H1 (cell line): ENCODE measurements at regions not wholly inside any gene's neighbourhood (a gene's known extent, or its start where the extent isn't known, plus 50 kb on each side); places are given as distances from the start of the nearest gene placed in this dataset.

Source experiments
- CTCF ChIA-PET: fragments of 300-600 bp; sonication (Branson Sonifier 250); formaldehyde crosslinking; loops from one replicate; lab custom pipeline; 2021; ENCODE audit not compliant: partially characterized antibody; lab: Charles Lee
- POLR2A ChIA-PET: fragments of 300-600 bp; sonication (Branson Sonifier 250); formaldehyde crosslinking; loops from one replicate; lab custom pipeline; 2021; ENCODE audit warnings: inconsistent platforms; ENCODE audit not compliant: partially characterized antibody; lab: Charles Lee
- DNase-seq, 2 experiments: peaks; one replicate each; pipeline versions ENCODE4 v3.0.0 to v3.0.0-alpha.2; 2010 to 2022; ENCODE audit warnings: low spot score in 2 of 2, low read depth in 1 of 2, mixed read lengths in 1 of 2
- FAIRE-seq: peaks from 2 replicates; lab custom pipeline; 2011; peaks lifted over from hg19 to GRCh38; lab: Jason Lieb, UNC
- H2AFZ ChIP-seq: 2 replicates; pipeline ENCODE4 v1.8.1; 2012; ENCODE audit warnings: low read length, inconsistent platforms
- H2AK5ac ChIP-seq: 2 replicates; pipeline ENCODE4 v1.6.1; 2013; ENCODE audit warnings: low read depth, low read length
- H2BK120ac ChIP-seq: replicated peaks from 2 replicates; pipeline ENCODE3; 2013; ENCODE audit warnings: low read depth, low read length, inconsistent platforms
- H2BK12ac ChIP-seq: 2 replicates; pipeline ENCODE4 v1.6.1; 2013; ENCODE audit warnings: low read depth, low read length
- H2BK15ac ChIP-seq: 2 replicates; pipeline ENCODE4 v1.6.1; 2013; ENCODE audit warnings: low read length
- H2BK20ac ChIP-seq: 2 replicates; pipeline ENCODE4 v1.6.1; 2013; ENCODE audit warnings: low read length
- H2BK5ac ChIP-seq: 2 replicates; pipeline ENCODE4 v1.6.1; 2013; ENCODE audit warnings: low read depth, low read length
- H3K14ac ChIP-seq: 2 replicates; pipeline ENCODE4 v1.6.1; 2013; ENCODE audit warnings: inconsistent platforms; ENCODE audit not compliant: insufficient read length
- H3K18ac ChIP-seq: 2 replicates; pipeline ENCODE4 v1.6.1; 2013; ENCODE audit warnings: low read length; ENCODE audit errors: extremely low read depth
- H3K23ac ChIP-seq: 2 replicates; pipeline ENCODE4 v1.6.1; 2013; ENCODE audit warnings: inconsistent platforms; ENCODE audit not compliant: insufficient read length
- H3K23me2 ChIP-seq: 2 replicates; pipeline ENCODE4 v1.6.1; 2013; ENCODE audit warnings: low read depth, low read length
- H3K27ac ChIP-seq: 2 replicates; pipeline ENCODE4 v1.6.1; 2011; ENCODE audit warnings: low read depth, low read length, inconsistent platforms
- H3K27me3 ChIP-seq, 4 experiments: replicated peaks in 1 of 4; 1 replicate in 1 of 4; 2 replicates in 3 of 4; pipeline versions ENCODE4 v1.6.1 to v1.8.1; 2011 to 2013; ENCODE audit warnings: low read length in 3 of 4, mild to moderate bottlenecking in 3 of 4, inconsistent platforms in 2 of 4, mixed read lengths in 2 of 4, moderate library complexity in 1 of 4; ENCODE audit not compliant: control insufficient read depth in 3 of 4, insufficient read depth in 3 of 4; ENCODE audit errors: extremely low read depth in 1 of 4
- H3K36me3 ChIP-seq, 4 experiments: 2 replicates each; pipeline versions ENCODE4 v1.6.1 to v1.8.1; 2011 to 2013; ENCODE audit warnings: mild to moderate bottlenecking in 4 of 4, low read length in 3 of 4, moderate library complexity in 2 of 4, control low read depth in 1 of 4, inconsistent platforms in 1 of 4; ENCODE audit not compliant: insufficient read depth in 4 of 4, control insufficient read depth in 2 of 4
- H3K4ac ChIP-seq: replicated peaks from 2 replicates; pipeline ENCODE3; 2013; ENCODE audit warnings: low read length, low read depth, mixed read lengths, inconsistent platforms; ENCODE audit not compliant: insufficient read length
- H3K4me1 ChIP-seq, 4 experiments: replicated peaks in 1 of 4; 1 replicate in 1 of 4; 2 replicates in 3 of 4; pipeline versions ENCODE4 v1.6.1 to v1.8.1; 2011 to 2013; ENCODE audit warnings: low read length in 3 of 4, inconsistent platforms in 2 of 4, mixed read lengths in 1 of 4; ENCODE audit not compliant: insufficient read depth in 4 of 4, control insufficient read depth in 3 of 4
- H3K4me2 ChIP-seq, 2 experiments: 2 replicates each; pipeline versions ENCODE4 v1.6.1 to v1.8.1; 2011 to 2013; ENCODE audit warnings: low read depth in 2 of 2, low read length in 2 of 2, control low read depth in 1 of 2, inconsistent platforms in 1 of 2, mild to moderate bottlenecking in 1 of 2; ENCODE audit not compliant: insufficient read depth in 1 of 2
- H3K4me3 ChIP-seq, 4 experiments: fragments of 200-600, 300-600 bp in 1 of 4; sonication (generic), shearing (Covaris generic), sonication (Bioruptor Twin) in 1 of 4; 2 replicates each; pipeline versions ENCODE4 v1.5.1 to v1.8.1; 2011 to 2016; ENCODE audit warnings: low read length in 4 of 4, low read depth in 3 of 4, control low read depth in 2 of 4, inconsistent platforms in 2 of 4, mild to moderate bottlenecking in 2 of 4, mixed read lengths in 1 of 4, moderate library complexity in 1 of 4; ENCODE audit not compliant: insufficient read depth in 2 of 4; ENCODE audit errors: extremely low read depth in 1 of 4
- H3K56ac ChIP-seq: replicated peaks from 2 replicates; pipeline ENCODE3; 2013; ENCODE audit warnings: low read depth, mild to moderate bottlenecking, mixed read lengths, low read length, inconsistent platforms; ENCODE audit not compliant: insufficient read length
- H3K79me1 ChIP-seq: 2 replicates; pipeline ENCODE4 v1.6.1; 2013; ENCODE audit warnings: low read depth, low read length, control low read depth
- H3K79me2 ChIP-seq, 2 experiments: 2 replicates each; pipeline versions ENCODE4 v1.6.1 to v1.8.1; 2012 to 2013; ENCODE audit warnings: low read length in 2 of 2, mild to moderate bottlenecking in 2 of 2, inconsistent platforms in 1 of 2; ENCODE audit not compliant: insufficient read depth in 2 of 2, control insufficient read depth in 1 of 2
- H3K9ac ChIP-seq, 4 experiments: replicated peaks in 1 of 4; 1 replicate in 1 of 4; 2 replicates in 3 of 4; pipeline versions ENCODE4 v1.6.1 to v1.8.1; 2011 to 2013; ENCODE audit warnings: low read depth in 3 of 4, low read length in 3 of 4, control low read depth in 2 of 4, mild to moderate bottlenecking in 2 of 4, moderate library complexity in 2 of 4, inconsistent platforms in 1 of 4; ENCODE audit errors: extremely low read depth in 1 of 4
- H3K9me3 ChIP-seq, 2 experiments: 2 replicates each; pipeline versions ENCODE4 v1.6.1 to v1.8.1; 2012 to 2013; ENCODE audit warnings: mild to moderate bottlenecking in 2 of 2, moderate library complexity in 2 of 2, control low read depth in 1 of 2, inconsistent platforms in 1 of 2, low read depth in 1 of 2, low read length in 1 of 2, mixed read lengths in 1 of 2; ENCODE audit not compliant: insufficient read depth in 2 of 2
- H4K20me1 ChIP-seq, 2 experiments: replicated peaks in 1 of 2; 2 replicates each; pipeline versions ENCODE3 to v1.8.1; 2011 to 2013; ENCODE audit warnings: inconsistent platforms in 2 of 2, low read length in 2 of 2, mild to moderate bottlenecking in 1 of 2; ENCODE audit not compliant: insufficient read depth in 2 of 2, control insufficient read depth in 1 of 2
- H4K5ac ChIP-seq: 2 replicates; pipeline ENCODE4 v1.6.1; 2013; ENCODE audit warnings: low read length, low read depth, mixed read lengths, inconsistent platforms; ENCODE audit not compliant: insufficient read length
- H4K8ac ChIP-seq: 2 replicates; pipeline ENCODE4 v1.8.0; 2013; ENCODE audit warnings: mild to moderate bottlenecking, moderate library complexity, low read length, inconsistent platforms; ENCODE audit not compliant: insufficient read depth; ENCODE audit errors: extremely low read depth
- H4K91ac ChIP-seq: replicated peaks from 2 replicates; pipeline ENCODE3; 2013; ENCODE audit warnings: low read length, mixed read lengths, inconsistent platforms; ENCODE audit not compliant: insufficient read length
- CBX5 ChIP-seq: fragments of 300-800, 300-1000 bp; sonication (generic); IDR thresholded peaks from 2 replicates; pipeline ENCODE4 v1.7.1; 2016; ENCODE audit warnings: antibody characterized with exemption, low read length, low read depth
- CEBPB ChIP-seq: IDR thresholded peaks from 2 replicates; pipeline ENCODE4 v1.6.1; 2012; ENCODE audit warnings: low read depth, low read length
- CHD1 ChIP-seq: IDR thresholded peaks from 2 replicates; pipeline ENCODE4 v1.6.1; 2012; ENCODE audit warnings: low read depth, low read length, improper control_type of control experiment
- CHD2 ChIP-seq: IDR thresholded peaks from 2 replicates; pipeline ENCODE4 v1.6.1; 2012; ENCODE audit warnings: low read length, improper control_type of control experiment
- WGBS, 2 experiments: shearing (Covaris generic) in 1 of 2; methylation state at CpG; one replicate each; pipeline versions ENCODE4 v1.1.6 to v1.1.7; 2013 to 2015; ENCODE audit warnings: low lambda C conversion rate in 2 of 2, mixed read lengths in 2 of 2, inconsistent platforms in 1 of 2, low coverage in 1 of 2, missing lambda C conversion rate in 1 of 2; ENCODE audit not compliant: insufficient replicate concordance in 2 of 2, insufficient coverage in 1 of 2, insufficient read length in 1 of 2; ENCODE audit errors: extremely low coverage in 1 of 2, missing lambda C conversion rate in 1 of 2; 5-methylcytosine and 5-hydroxymethylcytosine counted together

GRCh38 chr2:45093663-45094062, 84.4 kb upstream of the SIX2 start:
- Histone ChIP-seq H3K27me3 (no peaks in the 10 kb centered on the region), H2AFZ (no peak overlapping the region)

More at GRCh38 chr2:45093663-45094062, 84.4 kb upstream of the SIX2 start:
- no peak overlapping the region for H3K4me2 ChIP-seq
- no peak overlapping the region for H3K18ac ChIP-seq
- H2BK120ac ChIP-seq = no peak overlapping the region
- 82% methylated on average over 6 of the region's 6 CpGs; no CpG with 5 or more reads in 1 of the 2 experiments for WGBS, 2 experiments
- H2BK20ac ChIP-seq = no peak overlapping the region
- H3K14ac ChIP-seq = no peak overlapping the region
- no peak overlapping the region for H3K4me3 ChIP-seq
- no peak overlapping the region for H2BK5ac ChIP-seq
- H3K36me3 ChIP-seq = no peaks in the 10 kb centered on the region
- no peak overlapping the region for H3K27ac ChIP-seq
- H4K8ac ChIP-seq = no peak overlapping the region
- no peaks in the 10 kb centered on the region for H3K79me1 ChIP-seq
- H4K20me1 ChIP-seq = no peaks in the 10 kb centered on the region
- no peak overlapping the region for H3K23ac ChIP-seq
- H2AK5ac ChIP-seq = no peak overlapping the region
- H3K79me2 ChIP-seq = no peaks in the 10 kb centered on the region
- H2BK15ac ChIP-seq = no peak overlapping the region
- no peaks in the 10 kb centered on the region for H3K9me3 ChIP-seq
- H4K91ac ChIP-seq = no peak overlapping the region
- H3K23me2 ChIP-seq = no peaks in the 10 kb centered on the region
- H3K56ac ChIP-seq = no peak overlapping the region
- CTCF ChIA-PET = interaction anchor here (1.1 to 1.4 kb wide), 3 partner anchors 9 to 492 kb away, joined by 3 to 4 read pairs (median 3); no protein-coding TSS in a partner anchor
- POLR2A ChIA-PET = no interaction called here
- no peak overlapping the region for H3K9ac ChIP-seq
- TF ChIP-seq CHD1 = no peak
- TF ChIP-seq CEBPB = no peak
- TF ChIP-seq CBX5 = no peak
- TF ChIP-seq CHD2 = no peak
- DNase-seq (no peak), FAIRE-seq (no peak)
- no peak overlapping the region for H2BK12ac ChIP-seq
- H3K4ac ChIP-seq = no peak overlapping the region
- H4K5ac ChIP-seq = no peak overlapping the region
- no peaks in the 10 kb centered on the region for H3K4me1 ChIP-seq
